ENCODE measurements at regions not wholly inside any gene's neighbourhood (a gene's known extent, or its start where the extent isn't known, plus 50 kb on each side); places are given as distances from the start of the nearest gene placed in this dataset.

DNA sequence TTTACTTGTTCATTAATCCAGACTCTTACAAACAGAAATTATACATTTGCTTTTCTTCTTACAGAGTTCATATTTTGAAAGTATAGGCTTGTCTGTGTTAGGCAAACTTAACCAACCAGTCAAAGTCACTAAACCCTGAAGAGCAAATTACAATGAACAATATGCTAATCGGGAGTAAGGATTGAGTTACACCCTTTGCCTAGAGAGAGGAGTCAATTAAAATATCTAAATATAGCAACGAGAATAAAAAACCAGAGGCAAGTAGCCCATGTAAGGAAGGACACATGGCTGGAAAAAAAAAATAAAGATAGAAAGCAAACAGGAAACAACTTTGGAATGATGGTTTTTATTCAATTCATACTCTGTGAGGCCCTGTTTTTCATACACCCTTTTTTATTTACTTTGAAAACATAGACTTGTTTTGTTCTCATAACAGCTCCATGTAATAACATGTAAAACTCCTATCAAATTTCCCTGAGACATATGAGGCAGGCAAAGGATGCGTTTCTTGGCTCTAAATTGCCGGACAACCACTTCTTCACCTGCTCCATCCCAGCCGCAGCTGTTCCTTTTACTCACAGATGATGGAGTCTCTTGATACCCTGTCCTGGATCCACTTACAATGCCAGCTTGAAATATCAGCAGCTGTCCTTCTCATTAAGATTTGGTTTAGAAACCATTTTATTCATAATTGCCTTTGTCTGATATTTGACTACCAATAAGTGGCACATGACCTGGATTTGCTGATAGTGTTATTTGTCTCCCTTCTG, 767.7 kb upstream of the GCFC2 start:
- H3K27me3 ChIP-seq (ENCODE audit: insufficient read depth, low read length) = no peaks in the 10 kb centered on the region
- TF ChIP-seq, protein P1, sequence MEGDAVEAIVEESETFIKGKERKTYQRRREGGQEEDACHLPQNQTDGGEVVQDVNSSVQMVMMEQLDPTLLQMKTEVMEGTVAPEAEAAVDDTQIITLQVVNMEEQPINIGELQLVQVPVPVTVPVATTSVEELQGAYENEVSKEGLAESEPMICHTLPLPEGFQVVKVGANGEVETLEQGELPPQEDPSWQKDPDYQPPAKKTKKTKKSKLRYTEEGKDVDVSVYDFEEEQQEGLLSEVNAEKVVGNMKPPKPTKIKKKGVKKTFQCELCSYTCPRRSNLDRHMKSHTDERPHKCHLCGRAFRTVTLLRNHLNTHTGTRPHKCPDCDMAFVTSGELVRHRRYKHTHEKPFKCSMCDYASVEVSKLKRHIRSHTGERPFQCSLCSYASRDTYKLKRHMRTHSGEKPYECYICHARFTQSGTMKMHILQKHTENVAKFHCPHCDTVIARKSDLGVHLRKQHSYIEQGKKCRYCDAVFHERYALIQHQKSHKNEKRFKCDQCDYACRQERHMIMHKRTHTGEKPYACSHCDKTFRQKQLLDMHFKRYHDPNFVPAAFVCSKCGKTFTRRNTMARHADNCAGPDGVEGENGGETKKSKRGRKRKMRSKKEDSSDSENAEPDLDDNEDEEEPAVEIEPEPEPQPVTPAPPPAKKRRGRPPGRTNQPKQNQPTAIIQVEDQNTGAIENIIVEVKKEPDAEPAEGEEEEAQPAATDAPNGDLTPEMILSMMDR (IDR thresholded peaks at IDR 0.05; ENCODE audit: extremely low read depth, low read depth, low read length) = no peak
- no peak overlapping the region for H3K27ac ChIP-seq (ENCODE audit: low read depth, low read length)
- H3K9me3 ChIP-seq (ENCODE audit: low read depth, low read length) = no peaks in the 10 kb centered on the region
- no peaks in the 10 kb centered on the region for H3K36me3 ChIP-seq (ENCODE audit: insufficient read depth, low read length)
- H3K4me3 ChIP-seq (ENCODE audit: insufficient read depth, low read length) = no peak overlapping the region
- H3K4me1 ChIP-seq (ENCODE audit: insufficient read depth, low read length) = no peaks in the 10 kb centered on the region
- H2AFZ ChIP-seq (ENCODE audit: low read length) = no peak overlapping the region
- DNase-seq (ENCODE audit: insufficient read length, low spot score, missing footprints) = no peak
- H4K20me1 ChIP-seq (ENCODE audit: insufficient read depth, low read length) = no peaks in the 10 kb centered on the region
- H3K4me2 ChIP-seq (ENCODE audit: insufficient read depth, low read length) = no peak overlapping the region
- no peaks in the 10 kb centered on the region for H3K79me2 ChIP-seq (ENCODE audit: insufficient read depth, low read length)

DNA sequence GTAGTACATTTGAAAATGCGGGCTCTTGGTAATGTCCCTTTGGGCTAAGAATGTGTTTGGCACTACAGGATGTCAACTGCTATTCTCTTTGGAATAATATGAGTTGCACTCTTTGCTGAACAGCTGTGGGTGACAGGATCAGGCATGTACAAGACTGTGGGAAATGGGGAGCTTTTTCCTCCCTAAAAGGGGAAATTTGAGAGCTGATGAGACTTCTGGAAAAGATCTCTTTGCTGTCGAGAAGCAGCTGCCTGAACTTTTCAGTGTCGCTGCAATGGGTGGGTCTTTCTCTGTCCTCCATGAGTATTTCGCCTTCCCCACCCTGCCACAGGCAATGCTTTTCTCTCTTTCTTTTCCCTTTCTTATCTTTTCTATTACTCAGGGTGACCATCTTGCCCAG, 762.2 kb upstream of the GCFC2 start:
- no peak for DNase-seq (ENCODE audit: insufficient read length, low spot score, missing footprints)
- Histone ChIP-seq H3K4me2 (ENCODE audit: insufficient read depth, low read length) (no peak overlapping the region), H3K27ac (ENCODE audit: low read depth, low read length) (no peak overlapping the region), H4K20me1 (ENCODE audit: insufficient read depth, low read length) (no peaks in the 10 kb centered on the region), H3K4me1 (ENCODE audit: insufficient read depth, low read length) (no peaks in the 10 kb centered on the region), H3K27me3 (ENCODE audit: insufficient read depth, low read length) (no peaks in the 10 kb centered on the region), H3K9me3 (ENCODE audit: low read depth, low read length) (no peaks in the 10 kb centered on the region), H2AFZ (ENCODE audit: low read length) (no peak overlapping the region), H3K4me3 (ENCODE audit: insufficient read depth, low read length) (no peak overlapping the region), H3K36me3 (ENCODE audit: insufficient read depth, low read length) (no peaks in the 10 kb centered on the region), H3K79me2 (ENCODE audit: insufficient read depth, low read length) (no peaks in the 10 kb centered on the region)
- TF ChIP-seq, protein P1 (IDR thresholded peaks at IDR 0.05; ENCODE audit: extremely low read depth, low read depth, low read length) = no peak

DNA sequence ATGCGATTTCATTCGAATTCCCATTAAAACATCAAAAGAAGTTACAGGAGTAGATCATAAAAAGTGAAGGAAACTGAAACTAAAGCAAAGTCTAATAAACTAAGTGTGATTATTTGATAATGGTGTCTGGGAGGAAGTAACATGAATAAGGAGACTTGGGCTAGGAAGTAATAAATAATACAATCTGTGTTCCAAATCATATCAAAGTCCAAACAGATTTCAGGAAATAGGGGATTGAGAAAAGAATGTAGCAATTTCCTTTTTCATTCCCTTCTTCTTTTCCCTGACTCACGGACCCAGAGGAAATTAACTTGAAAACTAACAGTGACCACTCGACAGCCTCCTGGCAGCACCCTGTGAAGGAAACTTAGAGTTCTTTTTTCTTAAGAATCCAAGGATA, 758.4 kb upstream of the GCFC2 start:
- no peaks in the 10 kb centered on the region for H4K20me1 ChIP-seq (ENCODE audit: insufficient read depth, low read length)
- DNase-seq (ENCODE audit: insufficient read length, low spot score, missing footprints) = no peak
- no peak overlapping the region for H3K27ac ChIP-seq (ENCODE audit: low read depth, low read length)
- H3K9me3 ChIP-seq (ENCODE audit: low read depth, low read length) = peaks cover 3% of the 10 kb centered on the region
- H3K36me3 ChIP-seq (ENCODE audit: insufficient read depth, low read length) = no peaks in the 10 kb centered on the region
- H3K4me1 ChIP-seq (ENCODE audit: insufficient read depth, low read length) = no peaks in the 10 kb centered on the region
- H3K27me3 ChIP-seq (ENCODE audit: insufficient read depth, low read length) = no peaks in the 10 kb centered on the region
- no peak overlapping the region for H3K4me3 ChIP-seq (ENCODE audit: insufficient read depth, low read length)
- H3K79me2 ChIP-seq (ENCODE audit: insufficient read depth, low read length) = no peaks in the 10 kb centered on the region
- H2AFZ ChIP-seq (ENCODE audit: low read length) = no peak overlapping the region
- H3K4me2 ChIP-seq (ENCODE audit: insufficient read depth, low read length) = no peak overlapping the region
- TF ChIP-seq, protein P1 (IDR thresholded peaks at IDR 0.05; ENCODE audit: extremely low read depth, low read depth, low read length) = no peak

DNA sequence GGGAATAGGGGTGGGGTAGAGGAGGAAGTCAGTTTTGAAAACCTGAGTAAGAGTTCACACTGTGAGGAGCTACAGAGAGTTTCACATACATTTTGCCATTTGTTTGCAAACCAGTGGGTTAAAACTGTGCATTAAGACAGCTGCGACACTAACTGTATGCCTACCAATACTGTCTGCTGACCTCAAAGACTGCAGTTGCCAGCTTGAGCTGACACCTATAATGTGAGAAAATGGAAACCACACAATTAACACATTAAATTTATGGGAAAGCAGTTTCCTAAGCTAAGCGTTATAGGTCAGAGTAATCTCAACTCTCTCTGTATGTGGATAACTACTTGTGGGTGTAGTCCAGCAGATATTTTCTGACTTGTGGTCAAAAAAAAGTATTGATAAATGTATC, 756.6 kb upstream of the GCFC2 start:
- Histone ChIP-seq H3K27ac (ENCODE audit: low read depth, low read length) (no peak overlapping the region), H3K27me3 (ENCODE audit: insufficient read depth, low read length) (no peaks in the 10 kb centered on the region), H3K36me3 (ENCODE audit: insufficient read depth, low read length) (no peaks in the 10 kb centered on the region), H3K4me3 (ENCODE audit: insufficient read depth, low read length) (no peak overlapping the region), H2AFZ (ENCODE audit: low read length) (no peak overlapping the region), H3K9me3 (ENCODE audit: low read depth, low read length) (peaks cover 3% of the 10 kb centered on the region), H3K4me2 (ENCODE audit: insufficient read depth, low read length) (no peak overlapping the region), H3K79me2 (ENCODE audit: insufficient read depth, low read length) (no peaks in the 10 kb centered on the region), H3K4me1 (ENCODE audit: insufficient read depth, low read length) (no peaks in the 10 kb centered on the region), H4K20me1 (ENCODE audit: insufficient read depth, low read length) (no peaks in the 10 kb centered on the region)
- TF ChIP-seq, protein P1 (IDR thresholded peaks at IDR 0.05; ENCODE audit: extremely low read depth, low read depth, low read length) = no peak
- DNase-seq (ENCODE audit: insufficient read length, low spot score, missing footprints) = no peak
